ENCODE measurements at regions not wholly inside any gene's neighbourhood (a gene's known extent, or its start where the extent isn't known, plus 50 kb on each side); places are given as distances from the start of the nearest gene placed in this dataset.

GRCh38 chr9:68653141-68653595 is 51.9 kb upstream of the PIP5K1B start:
- DNase-seq (ENCODE audit: low read depth, low spot score): no peak
- H3K27ac ChIP-seq (ENCODE audit: low read depth, low read length): no peak overlapping the region
- H3K27me3 ChIP-seq (ENCODE audit: control insufficient read depth, insufficient read depth, low read length): no peaks in the 10 kb centered on the region
- ChIA-PET CTCF (no interaction called here), POLR2A (no interaction called here)
- no peak overlapping the region for H3K4me3 ChIP-seq (ENCODE audit: low read depth, low read length)
- no peaks in the 10 kb centered on the region for H3K9me3 ChIP-seq (ENCODE audit: control insufficient read depth, insufficient read depth, low read length)
- no peak for TF ChIP-seq CTCF (IDR thresholded peaks at IDR 0.05; ENCODE audit: low read depth, low read length)

- CTCF ChIA-PET: no interaction called here
- DNase-seq (ENCODE audit: low read depth, low spot score): no peak
- Histone ChIP-seq H3K27me3 (ENCODE audit: control insufficient read depth, insufficient read depth, low read length) (no peaks in the 10 kb centered on the region), H3K4me3 (ENCODE audit: low read depth, low read length) (no peak overlapping the region), H3K9me3 (ENCODE audit: control insufficient read depth, insufficient read depth, low read length) (no peaks in the 10 kb centered on the region), H3K27ac (ENCODE audit: low read depth, low read length) (no peak overlapping the region)
- POLR2A ChIA-PET: no interaction called here
- TF ChIP-seq CTCF (IDR thresholded peaks at IDR 0.05; ENCODE audit: low read depth, low read length): no peak
These were observed 51.0 kb upstream of the PIP5K1B start for GRCh38 chr9:68654075-68654474.

Data from AG04450 (cell line).